ENCODE measurements at regions not wholly inside any gene's neighbourhood (a gene's known extent, or its start where the extent isn't known, plus 50 kb on each side); places are given as distances from the start of the nearest gene placed in this dataset.

- no peaks in the 10 kb centered on the region for H3K9me3 ChIP-seq
- DNase-seq, result no peak
- no peaks in the 10 kb centered on the region for H3K27me3 ChIP-seq
- no peaks in the 10 kb centered on the region for H3K36me3 ChIP-seq
- no peak for TF ChIP-seq POLR2A (IDR thresholded peaks at IDR 0.05)
- H3K4me1 ChIP-seq, result no peaks in the 10 kb centered on the region
- no peak for ATAC-seq
- in situ Hi-C loops (cut with MboI; ENCODE audit: low sequenced_read_pairs in 4 of 4) (no loop called here), intact Hi-C loops (cut with DNase I; ENCODE audit: low total_unique reads) (no loop called here)
- no peak overlapping the region for H3K27ac ChIP-seq
- no peak overlapping the region for H3K4me3 ChIP-seq
These were observed 986.0 kb downstream of the TTLL7 start for GRCh38 chr1:83012950-83013349.

- in situ Hi-C loops (cut with MboI; ENCODE audit: low sequenced_read_pairs in 4 of 4), result no loop called here
- no peak overlapping the region for H3K4me3 ChIP-seq
- no peak for ATAC-seq
These were observed 987.7 kb downstream of the TTLL7 start for GRCh38 chr1:83011265-83011664.

GRCh38 chr1:83006271-83006670 lies 992.7 kb downstream of the TTLL7 start:
- DNase-seq (no peak), ATAC-seq (no peak)
- H3K36me3 ChIP-seq, result no peaks in the 10 kb centered on the region
- in situ Hi-C loops (cut with MboI; ENCODE audit: low sequenced_read_pairs in 4 of 4), result no loop called here
- H3K9me3 ChIP-seq, result no peaks in the 10 kb centered on the region
- no peak overlapping the region for H3K4me3 ChIP-seq
- H3K4me1 ChIP-seq, result no peaks in the 10 kb centered on the region
- TF ChIP-seq CTCF (IDR thresholded peaks at IDR 0.05 in 4 of 5, conservative IDR thresholded peaks at IDR 0.05 in 1 of 5) (no peak), POLR2A (IDR thresholded peaks at IDR 0.05) (no peak)
- H3K27ac ChIP-seq, result no peak overlapping the region
- intact Hi-C loops (cut with DNase I; ENCODE audit: low total_unique reads), result no loop called here
- H3K27me3 ChIP-seq, result no peaks in the 10 kb centered on the region

More at GRCh38 chr1:83011265-83011664, 987.7 kb downstream of the TTLL7 start:
- DNase-seq, result no peak
- intact Hi-C loops (cut with DNase I; ENCODE audit: low total_unique reads), result no loop called here
- Histone ChIP-seq H3K27me3 (no peaks in the 10 kb centered on the region), H3K36me3 (no peaks in the 10 kb centered on the region), H3K9me3 (no peaks in the 10 kb centered on the region), H3K4me1 (no peaks in the 10 kb centered on the region), H3K27ac (no peak overlapping the region)
- TF ChIP-seq CTCF (IDR thresholded peaks at IDR 0.05 in 4 of 5, conservative IDR thresholded peaks at IDR 0.05 in 1 of 5), result no peak
- TF ChIP-seq POLR2A (IDR thresholded peaks at IDR 0.05), result no peak

GRCh38 chr1:83000286-83000685 lies 998.6 kb downstream of the TTLL7 start:
- no peaks in the 10 kb centered on the region for H3K27me3 ChIP-seq
- TF ChIP-seq CTCF (IDR thresholded peaks at IDR 0.05 in 4 of 5, conservative IDR thresholded peaks at IDR 0.05 in 1 of 5) (no peak), POLR2A (IDR thresholded peaks at IDR 0.05) (no peak)
- in situ Hi-C loops (cut with MboI; ENCODE audit: low sequenced_read_pairs in 4 of 4) (no loop called here), intact Hi-C loops (cut with DNase I; ENCODE audit: low total_unique reads) (no loop called here)
- no peak for ATAC-seq
- DNase-seq, result no peak
- H3K36me3 ChIP-seq, result no peaks in the 10 kb centered on the region
- no peak overlapping the region for H3K4me3 ChIP-seq
- no peaks in the 10 kb centered on the region for H3K4me1 ChIP-seq
- H3K9me3 ChIP-seq, result no peaks in the 10 kb centered on the region
- no peak overlapping the region for H3K27ac ChIP-seq

- intact Hi-C loops (cut with DNase I; ENCODE audit: low total_unique reads), result no loop called here
- no peaks in the 10 kb centered on the region for H3K27me3 ChIP-seq
- no peak overlapping the region for H3K4me3 ChIP-seq
- no peaks in the 10 kb centered on the region for H3K9me3 ChIP-seq
- H3K36me3 ChIP-seq, result no peaks in the 10 kb centered on the region
- DNase-seq, result no peak
- in situ Hi-C loops (cut with MboI; ENCODE audit: low sequenced_read_pairs in 4 of 4), result no loop called here
- TF ChIP-seq CTCF (IDR thresholded peaks at IDR 0.05 in 4 of 5, conservative IDR thresholded peaks at IDR 0.05 in 1 of 5) (no peak), POLR2A (IDR thresholded peaks at IDR 0.05) (no peak)
- no peak for ATAC-seq
- H3K4me1 ChIP-seq, result no peaks in the 10 kb centered on the region
- no peak overlapping the region for H3K27ac ChIP-seq
These were observed 1003.0 kb downstream of the TTLL7 start for GRCh38 chr1:82995951-82996350.

Data from gastrocnemius medialis (tissue), 4 donors.